ENCODE measurements at regions not wholly inside any gene's neighbourhood (a gene's known extent, or its start where the extent isn't known, plus 50 kb on each side); places are given as distances from the start of the nearest gene placed in this dataset.
A peak's percentile ranks its signal among the peaks of the same experiment; 100 is the strongest.
"Not testable (repeated sequence)": the region's sequence is repeated elsewhere in the genome, so short reads cannot be mapped to it uniquely, and the experiment has no call there.

GRCh38 chr2:38156436-38156835 lies 80.5 kb upstream of the CYP1B1 start:
- intact Hi-C loops (cut with DNase I): no loop called here
- DNase-seq (ENCODE audit: low spot score) (no peak), ATAC-seq (no peak)

GRCh38 chr2:38155015-38155414 lies 79.1 kb upstream of the CYP1B1 start:
- intact Hi-C loops (cut with DNase I): no loop called here
- DNase-seq (ENCODE audit: low spot score) (no peak), ATAC-seq (no peak)

GRCh38 chr2:38154395-38154794 lies 78.4 kb upstream of the CYP1B1 start:
- intact Hi-C loops (cut with DNase I): no loop called here
- ATAC-seq (no peak), DNase-seq (ENCODE audit: low spot score) (no peak)

GRCh38 chr2:38153476-38154135 lies 77.7 kb upstream of the CYP1B1 start:
- intact Hi-C loops (cut with DNase I): no loop called here
- DNase-seq (ENCODE audit: low spot score) (no peak), ATAC-seq (no peak)

- no peak for ATAC-seq
- intact Hi-C loops (cut with DNase I): no loop called here
Observed at GRCh38 chr2:38152913-38153312, 77.0 kb upstream of the CYP1B1 start.

GRCh38 chr2:38152035-38152434 lies 76.1 kb upstream of the CYP1B1 start:
- ATAC-seq: no peak
- no peak for DNase-seq (ENCODE audit: low spot score)
- intact Hi-C loops (cut with DNase I): no loop called here

More at GRCh38 chr2:38152913-38153312, 77.0 kb upstream of the CYP1B1 start:
- DNase-seq (ENCODE audit: low spot score): no peak

- ATAC-seq (peak; percentile 18), DNase-seq (ENCODE audit: low spot score) (no peak)
- intact Hi-C loops (cut with DNase I): no loop called here
Observed at GRCh38 chr2:38149531-38149930, 73.6 kb upstream of the CYP1B1 start.

GRCh38 chr2:38148501-38148900 lies 72.5 kb upstream of the CYP1B1 start:
- ATAC-seq (no peak), DNase-seq (ENCODE audit: low spot score) (no peak)
- intact Hi-C loops (cut with DNase I): no loop called here

- no peak for ATAC-seq
- intact Hi-C loops (cut with DNase I): no loop called here
- no peak for DNase-seq (ENCODE audit: low spot score)
Observed at GRCh38 chr2:38147333-38148121, 71.6 kb upstream of the CYP1B1 start.

- ATAC-seq: peak; percentile 91
- DNase-seq (ENCODE audit: low spot score): no peak
- intact Hi-C loops (cut with DNase I): no loop called here
Observed at GRCh38 chr2:38146907-38147307, 71.0 kb upstream of the CYP1B1 start.

GRCh38 chr2:38146275-38146906 lies 70.4 kb upstream of the CYP1B1 start:
- DNase-seq (ENCODE audit: low spot score) (peak; percentile 64), ATAC-seq (peak; percentile 91)
- intact Hi-C loops (cut with DNase I): no loop called here

- ATAC-seq: no peak
- intact Hi-C loops (cut with DNase I): no loop called here
- no peak for DNase-seq (ENCODE audit: low spot score)
Observed at GRCh38 chr2:38145236-38145635, 69.3 kb upstream of the CYP1B1 start.

- DNase-seq (ENCODE audit: low spot score) (no peak), ATAC-seq (no peak)
- intact Hi-C loops (cut with DNase I): no loop called here
Observed at GRCh38 chr2:38142627-38143026, 66.7 kb upstream of the CYP1B1 start.

GRCh38 chr2:38141501-38141900 lies 65.5 kb upstream of the CYP1B1 start:
- ATAC-seq (no peak), DNase-seq (ENCODE audit: low spot score) (no peak)
- intact Hi-C loops (cut with DNase I): no loop called here

GRCh38 chr2:38138996-38139395 lies 63.0 kb upstream of the CYP1B1 start:
- intact Hi-C loops (cut with DNase I): no loop called here
- no peak for ATAC-seq
- no peak for DNase-seq (ENCODE audit: low spot score)

- intact Hi-C loops (cut with DNase I): no loop called here
- ATAC-seq (no peak), DNase-seq (ENCODE audit: low spot score) (no peak)
Observed at GRCh38 chr2:38138419-38138818, 62.5 kb upstream of the CYP1B1 start.

- DNase-seq (ENCODE audit: low spot score); ATAC-seq; intact Hi-C loops (cut with DNase I): not testable (repeated sequence)
Observed at GRCh38 chr2:38137958-38138357, 62.0 kb upstream of the CYP1B1 start.

GRCh38 chr2:38131676-38132075 lies 55.7 kb upstream of the CYP1B1 start:
- intact Hi-C loops (cut with DNase I): no loop called here

GRCh38 chr2:38130876-38131275 lies 54.9 kb upstream of the CYP1B1 start:
- DNase-seq (ENCODE audit: low spot score) (no peak), ATAC-seq (no peak)
- intact Hi-C loops (cut with DNase I): no loop called here

More at GRCh38 chr2:38131676-38132075, 55.7 kb upstream of the CYP1B1 start:
- ATAC-seq: no peak
- no peak for DNase-seq (ENCODE audit: low spot score)

- peak; percentile 58 for ATAC-seq
Observed at GRCh38 chr2:38129987-38130386, 54.0 kb upstream of the CYP1B1 start.

More at GRCh38 chr2:38129987-38130386, 54.0 kb upstream of the CYP1B1 start:
- intact Hi-C loops (cut with DNase I): no loop called here
- DNase-seq (ENCODE audit: low spot score): no peak
